ENCODE measurements at regions not wholly inside any gene's neighbourhood (a gene's known extent, or its start where the extent isn't known, plus 50 kb on each side); places are given as distances from the start of the nearest gene placed in this dataset.

- no peak for TF ChIP-seq CTCF (IDR thresholded peaks at IDR 0.05; ENCODE audit: insufficient read depth, low read depth, low read length)
- TF ChIP-seq EZH2 (IDR thresholded peaks at IDR 0.05; ENCODE audit: insufficient read depth, low read length), result no peak
Observed at GRCh38 chr3:144818973-144819372, 847.4 kb downstream of the DIPK2A start.

Data from astrocyte (in vitro differentiated cells and primary cell).